Activated T-cell treated with anti-CD3 and anti-CD28 coated beads, Interleukin-2, amount 50 U/mL, for 24 hours (primary cell): ENCODE measurements at regions not wholly inside any gene's neighbourhood (a gene's known extent, or its start where the extent isn't known, plus 50 kb on each side); places are given as distances from the start of the nearest gene placed in this dataset.

Experiments used
- DNase-seq: peaks from one replicate; pipeline ENCODE4 v3.0.0-alpha.2; 2020
- H3K27ac Mint-ChIP-seq: 2 replicates; pipeline ENCODE4 v1.8.0; 2020; ENCODE audit warnings: mild to moderate bottlenecking, mixed read lengths
- H3K27me3 Mint-ChIP-seq: 2 replicates; pipeline ENCODE4 v1.8.0; 2020; ENCODE audit warnings: mixed read lengths
- H3K36me3 Mint-ChIP-seq: 2 replicates; pipeline ENCODE4 v1.8.0; 2020; ENCODE audit warnings: low read depth, mixed read lengths
- H3K4me1 Mint-ChIP-seq: 2 replicates; pipeline ENCODE4 v1.8.0; 2020; ENCODE audit warnings: low read depth, mixed read lengths
- H3K4me3 Mint-ChIP-seq: 2 replicates; pipeline ENCODE4 v1.8.0; 2020; ENCODE audit warnings: mild to moderate bottlenecking, moderate library complexity, mixed read lengths
- H3K9me3 Mint-ChIP-seq: 2 replicates; pipeline ENCODE4 v1.8.0; 2020; ENCODE audit warnings: mixed read lengths

DNA sequence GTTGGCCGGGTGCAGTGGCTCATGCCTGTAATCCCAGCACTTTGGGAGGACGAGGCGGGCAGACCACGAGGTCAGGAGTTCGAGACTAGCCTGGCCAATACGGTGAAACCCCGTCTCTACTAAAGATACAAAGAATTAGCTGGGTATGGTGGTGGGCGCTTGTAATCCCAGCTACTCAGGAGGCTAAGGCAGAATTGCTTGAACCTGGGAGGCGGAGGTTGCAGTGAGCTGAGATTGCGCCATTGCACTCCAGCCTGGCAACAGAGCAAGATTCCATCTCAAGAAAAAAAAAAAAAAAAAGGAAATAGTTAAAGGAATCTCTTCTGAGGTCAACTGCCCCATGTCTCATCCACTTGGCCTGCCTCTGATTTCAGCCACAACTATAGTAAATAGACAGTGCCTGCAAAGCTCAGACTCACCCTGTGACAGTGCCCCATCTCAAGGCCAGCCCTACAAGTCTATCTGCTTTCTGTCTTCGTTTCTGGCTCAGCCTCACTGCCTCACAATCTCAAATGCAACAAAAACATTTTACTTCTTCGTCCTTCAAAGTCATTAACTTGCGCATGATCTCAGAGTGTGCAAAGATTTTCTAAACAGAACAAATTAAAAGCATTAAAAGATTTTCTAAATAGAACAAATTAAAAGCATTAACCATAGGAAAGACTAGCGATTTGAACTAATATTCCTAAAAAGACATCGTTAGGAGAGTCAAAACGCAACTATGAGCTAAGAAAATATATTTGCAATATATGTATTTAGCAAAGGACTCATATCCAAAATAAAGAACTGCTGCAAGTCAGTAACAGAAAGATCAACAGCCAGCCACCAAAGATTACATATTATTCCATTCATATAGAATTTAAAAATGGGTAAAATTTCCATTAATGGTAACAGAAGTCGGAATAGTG lies 65.0 kb upstream of the PRDX6 start:
- Mint-ChIP-seq H3K4me3 (no peak overlapping the region), H3K27ac (no peak overlapping the region), H3K4me1 (peaks cover 37% of the 10 kb centered on the region), H3K36me3 (peaks cover 16% of the 10 kb centered on the region), H3K27me3 (no peaks in the 10 kb centered on the region), H3K9me3 (no peaks in the 10 kb centered on the region)
- no peak for DNase-seq

DNA sequence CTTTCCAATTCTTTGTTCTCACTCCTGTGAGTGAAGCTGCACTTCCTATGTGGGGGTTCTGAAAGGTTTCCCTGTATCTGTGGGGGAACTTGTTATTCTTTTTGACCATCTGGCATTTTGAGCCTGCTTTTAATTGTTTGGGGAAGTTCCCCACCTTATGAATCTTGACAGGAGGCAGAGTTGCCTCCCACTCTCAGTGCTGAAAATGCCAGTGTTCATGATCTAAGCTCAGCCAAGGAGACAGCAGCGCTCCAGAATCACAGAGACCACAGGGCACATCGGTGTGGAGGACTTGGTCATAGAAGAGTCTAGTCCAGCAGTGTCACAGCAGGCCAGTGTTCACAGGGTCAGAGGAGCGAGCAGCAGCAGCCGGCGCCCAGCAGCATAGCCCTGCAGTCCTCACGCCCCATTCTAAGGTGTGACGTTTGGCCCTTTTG lies 63.8 kb upstream of the PRDX6 start:
- Mint-ChIP-seq H3K9me3 (no peaks in the 10 kb centered on the region), H3K4me3 (no peak overlapping the region), H3K27ac (no peak overlapping the region), H3K4me1 (peaks cover 36% of the 10 kb centered on the region), H3K27me3 (no peaks in the 10 kb centered on the region), H3K36me3 (peaks cover 28% of the 10 kb centered on the region)
- no peak for DNase-seq

DNA sequence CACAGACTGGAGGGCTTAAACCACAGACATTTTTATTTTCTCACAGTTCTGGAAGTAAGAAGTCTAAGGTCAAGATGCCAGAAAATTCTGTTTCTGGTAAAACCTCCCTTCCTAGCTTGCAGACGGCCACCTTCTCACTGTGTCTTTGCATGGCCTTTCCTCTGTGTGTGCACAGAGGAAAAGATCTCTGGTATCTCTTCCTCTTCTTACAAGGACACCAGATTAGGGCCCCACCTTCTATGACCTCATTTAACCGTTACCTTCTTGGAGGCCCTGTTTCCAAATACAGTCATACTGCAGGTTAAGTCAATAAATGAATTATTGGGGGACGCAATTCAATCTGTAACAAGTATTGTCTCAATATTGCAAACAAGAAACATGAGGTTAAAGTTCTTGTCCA lies 63.0 kb upstream of the PRDX6 start:
- Mint-ChIP-seq H3K4me1 (peaks cover 33% of the 10 kb centered on the region), H3K36me3 (peaks cover 29% of the 10 kb centered on the region), H3K27ac (no peak overlapping the region), H3K4me3 (no peak overlapping the region), H3K9me3 (no peaks in the 10 kb centered on the region), H3K27me3 (no peaks in the 10 kb centered on the region)
- DNase-seq, result no peak

DNA sequence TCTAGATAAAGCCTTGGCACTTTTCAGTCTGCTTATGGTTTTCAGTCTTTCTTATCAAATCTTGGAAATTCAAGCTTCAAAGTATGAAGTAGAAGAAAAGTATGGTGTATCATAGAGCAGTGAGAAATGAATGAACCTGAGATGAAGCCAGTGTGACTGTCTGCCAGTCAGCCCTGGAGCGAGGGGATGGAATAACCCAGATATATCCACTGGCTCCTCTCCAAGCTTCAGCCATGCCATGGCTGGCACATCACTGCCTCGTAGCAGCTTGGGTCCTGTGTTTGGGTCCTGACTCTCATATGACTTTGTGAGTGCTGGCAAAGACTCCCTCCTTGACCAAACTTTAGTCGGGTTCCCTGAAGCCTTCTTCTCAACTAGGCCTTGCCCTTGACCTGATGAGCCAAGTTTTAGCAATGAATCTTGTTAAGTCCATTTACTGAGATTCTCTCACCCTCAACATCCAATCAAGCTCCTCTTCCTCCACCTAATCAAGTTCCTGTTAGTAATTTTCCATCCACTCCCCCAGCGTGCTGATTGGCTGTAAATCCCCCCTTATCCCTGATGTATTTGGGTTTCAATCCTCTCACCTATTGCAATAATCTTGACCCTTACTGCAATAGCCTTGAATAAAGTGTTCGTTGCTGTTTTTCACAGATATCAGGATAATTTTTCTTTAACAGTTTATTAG lies 62.5 kb upstream of the PRDX6 start:
- no peak overlapping the region for H3K27ac Mint-ChIP-seq
- H3K4me1 Mint-ChIP-seq, result peaks cover 29% of the 10 kb centered on the region
- no peaks in the 10 kb centered on the region for H3K27me3 Mint-ChIP-seq
- no peak for DNase-seq
- no peak overlapping the region for H3K4me3 Mint-ChIP-seq
- peaks cover 29% of the 10 kb centered on the region for H3K36me3 Mint-ChIP-seq
- no peaks in the 10 kb centered on the region for H3K9me3 Mint-ChIP-seq

DNA sequence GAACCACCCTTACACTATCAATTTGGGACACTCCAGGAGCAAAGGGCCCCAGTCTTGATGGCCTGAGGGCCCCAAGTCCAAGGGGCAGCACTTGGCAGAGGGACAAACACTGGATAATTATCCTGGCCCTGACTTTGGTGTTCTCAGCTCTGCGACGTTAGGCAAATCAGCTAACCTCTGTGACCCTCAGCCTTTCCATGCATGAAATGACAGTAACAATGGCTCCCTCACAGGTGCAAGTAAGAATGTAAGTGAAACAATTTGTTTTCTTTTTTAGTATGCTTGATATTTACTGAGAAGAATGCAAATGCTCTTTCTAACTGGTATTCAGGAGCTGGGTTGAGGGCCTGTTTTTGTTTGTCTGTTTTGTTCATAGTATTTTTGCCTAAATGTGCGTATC lies 61.6 kb upstream of the PRDX6 start:
- Mint-ChIP-seq H3K36me3 (peaks cover 29% of the 10 kb centered on the region), H3K9me3 (no peaks in the 10 kb centered on the region), H3K27ac (no peak overlapping the region), H3K4me3 (no peak overlapping the region), H3K27me3 (no peaks in the 10 kb centered on the region), H3K4me1 (peaks cover 26% of the 10 kb centered on the region)
- DNase-seq, result no peak

DNA sequence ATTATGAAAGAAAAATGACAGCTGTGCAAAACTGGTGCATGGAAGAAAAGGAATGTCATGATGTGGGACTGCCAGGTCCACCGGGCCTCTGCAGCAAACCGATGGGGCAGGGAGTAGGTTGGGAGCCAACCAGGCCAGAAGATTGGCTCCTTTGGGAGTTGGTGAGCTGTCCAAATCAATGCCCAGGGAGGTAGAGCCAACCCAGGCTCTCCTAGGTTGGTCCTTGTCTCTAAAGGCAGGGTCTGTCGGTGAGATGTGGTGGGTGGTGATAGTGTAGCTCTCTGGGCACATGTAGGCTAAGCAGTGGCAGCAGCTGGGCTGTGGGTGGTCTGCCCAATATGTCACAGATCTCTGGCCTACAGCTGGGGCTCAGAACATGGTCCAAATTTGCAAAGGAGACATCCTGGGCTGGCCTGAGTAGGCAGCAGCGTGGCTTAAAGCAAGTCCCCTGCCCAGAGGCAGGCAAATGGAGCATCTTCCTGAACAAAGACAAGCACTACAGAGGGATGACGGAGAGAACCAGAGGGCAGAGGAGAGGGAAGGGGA lies 61.2 kb upstream of the PRDX6 start:
- no peaks in the 10 kb centered on the region for H3K9me3 Mint-ChIP-seq
- no peak overlapping the region for H3K27ac Mint-ChIP-seq
- H3K27me3 Mint-ChIP-seq, result no peaks in the 10 kb centered on the region
- H3K4me1 Mint-ChIP-seq, result peaks cover 21% of the 10 kb centered on the region
- no peak overlapping the region for H3K4me3 Mint-ChIP-seq
- peaks cover 29% of the 10 kb centered on the region for H3K36me3 Mint-ChIP-seq
- no peak for DNase-seq

DNA sequence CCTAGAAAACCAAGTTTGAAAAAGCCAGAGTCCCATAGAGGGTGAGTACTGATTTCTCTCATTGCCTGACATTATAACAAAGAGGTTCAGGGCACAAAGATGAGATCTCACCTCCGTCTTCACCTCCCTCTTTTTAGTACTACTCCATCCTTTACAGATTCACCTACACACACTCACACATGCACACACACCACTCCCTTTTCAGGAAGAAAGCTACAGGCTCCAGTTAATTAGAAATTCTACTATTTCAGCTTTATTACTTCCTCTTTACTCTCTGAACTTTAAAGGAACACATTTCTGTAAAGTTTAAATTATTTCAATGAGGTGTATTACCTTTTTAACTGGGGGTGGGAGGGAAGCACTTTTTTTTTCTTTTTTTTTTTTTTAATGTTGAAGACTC lies 59.6 kb upstream of the PRDX6 start:
- Mint-ChIP-seq H3K4me3 (no peak overlapping the region), H3K36me3 (peaks cover 29% of the 10 kb centered on the region), H3K27ac (no peak overlapping the region), H3K4me1 (peaks cover 17% of the 10 kb centered on the region), H3K9me3 (no peaks in the 10 kb centered on the region), H3K27me3 (no peaks in the 10 kb centered on the region)
- DNase-seq, result no peak

DNA sequence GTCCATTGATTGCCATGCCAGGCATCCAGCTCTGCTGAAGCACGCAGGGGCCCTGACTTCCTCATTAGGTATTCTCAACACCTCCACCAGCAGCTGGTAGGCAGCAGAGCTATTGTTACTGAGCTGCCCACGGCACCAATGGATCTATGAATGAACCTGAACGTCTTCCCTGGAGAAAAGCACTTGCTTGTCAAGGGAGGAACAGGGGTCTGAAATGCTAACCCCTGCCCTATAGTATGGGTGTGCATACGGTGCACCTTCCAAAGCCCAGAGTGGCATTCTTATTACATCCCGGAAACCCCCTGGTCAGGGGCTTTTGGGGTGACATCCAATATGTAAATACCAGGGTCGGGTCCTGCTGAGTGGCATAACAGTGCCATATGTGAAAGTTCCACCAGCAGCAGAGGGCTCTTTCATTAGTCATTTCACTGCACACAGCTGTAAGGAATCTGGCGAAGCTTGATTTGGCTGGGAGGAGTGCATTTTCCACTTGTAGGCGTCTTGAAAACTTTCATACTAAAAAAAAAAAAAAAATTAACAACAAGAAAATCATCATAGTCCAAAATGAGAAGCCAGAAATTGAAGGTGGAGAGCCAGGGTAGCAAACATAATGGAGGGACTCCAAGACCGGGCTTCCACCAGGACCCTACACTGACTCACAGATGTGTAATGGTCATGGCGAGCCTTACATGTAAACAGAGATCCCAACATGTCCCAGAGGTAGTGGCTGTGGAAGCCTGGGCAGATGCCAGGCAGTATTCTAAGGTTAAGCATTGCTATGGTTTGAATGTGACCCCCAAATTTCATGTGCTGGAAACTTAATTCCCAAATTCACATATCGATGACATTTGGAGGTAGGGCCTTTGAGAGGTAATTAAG lies 58.8 kb upstream of the PRDX6 start:
- Mint-ChIP-seq H3K4me3 (no peak overlapping the region), H3K27ac (no peak overlapping the region), H3K36me3 (peaks cover 29% of the 10 kb centered on the region), H3K4me1 (peaks cover 14% of the 10 kb centered on the region), H3K27me3 (no peaks in the 10 kb centered on the region), H3K9me3 (no peaks in the 10 kb centered on the region)
- no peak for DNase-seq

DNA sequence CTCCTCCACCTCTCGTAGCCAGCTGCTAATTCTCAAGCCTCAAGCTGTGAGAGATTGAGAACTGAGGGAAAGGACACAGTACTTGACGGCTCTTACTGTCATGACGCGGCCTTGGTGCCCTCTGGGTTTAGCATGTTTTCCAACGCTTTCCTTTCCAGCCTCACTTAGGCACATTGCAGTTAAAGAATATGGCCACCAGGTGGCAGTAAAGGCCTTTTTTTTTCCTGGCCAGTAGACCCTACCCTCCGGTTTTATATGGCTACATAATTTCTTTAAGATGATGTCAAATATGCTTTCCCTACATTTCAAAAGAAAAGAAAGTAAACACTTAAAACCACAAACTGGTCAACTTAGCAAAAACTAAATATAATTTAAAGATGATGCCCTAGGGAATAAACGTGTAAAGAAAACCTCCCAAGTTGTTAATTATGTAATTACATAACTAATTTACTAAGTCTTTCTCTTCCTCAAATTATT lies 56.8 kb upstream of the PRDX6 start:
- Mint-ChIP-seq H3K27me3 (no peaks in the 10 kb centered on the region), H3K36me3 (peaks cover 19% of the 10 kb centered on the region), H3K4me1 (peaks cover 10% of the 10 kb centered on the region), H3K27ac (no peak overlapping the region), H3K4me3 (no peak overlapping the region), H3K9me3 (no peaks in the 10 kb centered on the region)
- peak; percentile 56 for DNase-seq

DNA sequence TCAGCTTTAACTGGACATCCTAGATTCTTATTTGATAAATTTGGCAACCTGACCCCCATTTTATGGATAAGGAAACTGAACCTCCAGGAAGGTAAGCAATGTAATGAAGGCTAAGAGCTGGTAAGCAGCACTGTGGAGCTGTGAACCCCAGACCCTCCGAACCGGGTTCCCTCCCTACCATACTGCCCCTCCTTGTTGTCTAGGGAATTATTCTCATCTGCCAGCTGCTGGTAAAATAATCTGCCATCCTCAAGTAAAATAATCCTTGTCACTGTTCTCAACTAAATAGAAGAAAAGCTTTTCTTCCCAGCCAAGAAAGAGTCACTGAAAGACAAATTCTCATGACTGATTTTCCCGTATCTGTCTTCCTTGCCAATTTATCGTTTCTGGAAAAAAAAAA lies 55.8 kb upstream of the PRDX6 start:
- Mint-ChIP-seq H3K27me3 (no peaks in the 10 kb centered on the region), H3K4me1 (peaks cover 10% of the 10 kb centered on the region), H3K27ac (no peak overlapping the region), H3K9me3 (no peaks in the 10 kb centered on the region), H3K4me3 (no peak overlapping the region), H3K36me3 (peaks cover 15% of the 10 kb centered on the region)
- no peak for DNase-seq

DNA sequence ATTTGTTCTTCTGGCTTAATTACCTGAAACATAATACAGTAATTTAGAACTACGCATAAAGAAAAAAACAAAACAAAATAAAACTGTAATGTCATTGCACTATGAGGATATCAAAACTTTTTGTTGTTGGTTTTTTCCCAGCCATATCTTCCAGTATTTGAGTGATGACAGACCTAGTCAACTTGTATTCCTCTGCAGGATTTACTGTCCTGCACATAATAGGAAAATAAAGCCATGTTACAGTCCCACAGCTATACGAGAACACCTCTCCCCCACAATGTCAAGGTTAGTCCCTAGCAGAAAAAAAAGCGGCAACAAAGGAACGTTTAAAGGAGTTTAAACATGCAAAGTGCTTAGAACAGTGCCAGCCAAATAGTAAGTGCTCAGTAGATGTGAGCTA lies 55.3 kb upstream of the PRDX6 start:
- no peaks in the 10 kb centered on the region for H3K9me3 Mint-ChIP-seq
- DNase-seq, result no peak
- peaks cover 10% of the 10 kb centered on the region for H3K4me1 Mint-ChIP-seq
- H3K4me3 Mint-ChIP-seq, result no peak overlapping the region
- no peak overlapping the region for H3K27ac Mint-ChIP-seq
- no peaks in the 10 kb centered on the region for H3K27me3 Mint-ChIP-seq
- H3K36me3 Mint-ChIP-seq, result peaks cover 15% of the 10 kb centered on the region

DNA sequence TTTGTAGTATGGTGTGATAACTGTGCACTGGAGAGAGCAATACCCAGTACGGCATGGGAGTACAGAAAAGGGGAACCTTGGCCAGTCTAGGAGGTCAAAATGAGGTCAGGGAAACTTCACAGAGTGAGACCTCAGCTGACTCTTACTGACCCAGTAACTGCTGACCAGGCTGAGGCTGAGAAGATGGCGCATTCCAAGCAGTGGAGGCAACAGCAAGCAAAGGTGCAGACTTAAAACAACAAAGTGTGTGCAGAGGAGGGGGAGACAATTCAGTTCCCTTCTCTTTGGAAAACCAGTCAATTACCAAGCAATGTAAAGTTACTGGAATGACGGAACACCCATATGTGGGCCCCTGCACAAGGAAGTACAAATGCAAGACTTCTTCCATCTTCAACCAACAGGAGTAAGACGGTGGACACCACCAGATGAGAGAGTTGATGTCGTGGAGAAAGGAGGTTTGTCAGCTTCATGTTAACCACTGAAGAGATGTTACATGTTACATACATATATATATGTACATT lies 54.6 kb upstream of the PRDX6 start:
- Mint-ChIP-seq H3K27ac (no peak overlapping the region), H3K4me3 (no peak overlapping the region), H3K27me3 (no peaks in the 10 kb centered on the region), H3K9me3 (no peaks in the 10 kb centered on the region), H3K36me3 (peaks cover 9% of the 10 kb centered on the region), H3K4me1 (peaks cover 10% of the 10 kb centered on the region)
- no peak for DNase-seq

DNA sequence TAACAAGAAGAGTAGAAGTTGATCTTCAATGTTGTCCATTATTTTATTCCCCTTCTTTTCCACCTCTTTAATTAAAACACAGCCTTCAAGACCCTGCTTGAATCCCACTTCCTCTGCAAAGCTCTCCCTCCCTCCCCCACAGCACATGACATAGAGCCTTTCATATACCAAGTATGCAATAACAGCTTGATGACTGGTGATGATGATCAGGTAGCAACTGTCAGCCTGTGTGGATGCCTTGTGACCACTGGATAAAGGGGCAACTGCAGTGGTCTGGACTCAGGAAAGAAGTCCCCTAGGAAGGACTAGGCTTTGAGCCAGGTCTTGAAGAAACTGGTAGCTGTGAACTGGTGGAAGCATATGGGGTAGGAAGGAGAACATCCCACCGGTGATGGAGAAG lies 53.8 kb upstream of the PRDX6 start:
- peak overlapping the region; percentile 8 for H3K27ac Mint-ChIP-seq
- H3K27me3 Mint-ChIP-seq, result no peaks in the 10 kb centered on the region
- H3K4me1 Mint-ChIP-seq, result peaks cover 8% of the 10 kb centered on the region

DNA sequence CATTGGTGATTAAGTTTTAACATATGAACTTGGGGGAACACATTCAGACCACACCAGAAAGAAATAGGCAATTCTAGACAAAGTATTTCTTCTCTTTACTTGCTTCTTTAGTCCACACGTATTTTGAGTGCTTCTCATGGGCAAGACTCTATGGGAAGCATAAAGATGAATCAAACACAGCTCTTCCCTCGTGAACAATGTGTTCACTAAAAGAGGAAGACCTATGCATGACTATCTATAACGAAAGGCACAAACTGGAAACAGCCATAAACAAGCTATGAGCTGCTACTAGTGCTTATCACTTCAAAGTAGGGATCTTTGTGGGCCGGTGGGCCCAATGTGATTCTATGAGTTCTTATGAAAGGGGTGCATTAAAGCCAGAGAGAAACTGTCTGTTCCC lies 53.0 kb upstream of the PRDX6 start:
- H3K27ac Mint-ChIP-seq, result no peak overlapping the region
- DNase-seq, result no peak
- H3K27me3 Mint-ChIP-seq, result no peaks in the 10 kb centered on the region
- H3K4me1 Mint-ChIP-seq, result peaks cover 8% of the 10 kb centered on the region
- no peaks in the 10 kb centered on the region for H3K9me3 Mint-ChIP-seq
- H3K36me3 Mint-ChIP-seq, result no peaks in the 10 kb centered on the region
- no peak overlapping the region for H3K4me3 Mint-ChIP-seq

More for the DNA sequence above, 53.8 kb upstream of the PRDX6 start:
- Mint-ChIP-seq H3K9me3 (no peaks in the 10 kb centered on the region), H3K4me3 (no peak overlapping the region), H3K36me3 (peaks cover under 1% of the 10 kb centered on the region)
- DNase-seq, result no peak
